Body of pancreas (tissue), 4 donors: ENCODE measurements at regions not wholly inside any gene's neighbourhood (a gene's known extent, or its start where the extent isn't known, plus 50 kb on each side); places are given as distances from the start of the nearest gene placed in this dataset.
"Not testable (repeated sequence)": the region's sequence is repeated elsewhere in the genome, so short reads cannot be mapped to it uniquely, and the experiment has no call there.

ENCODE experiments used
- ATAC-seq: fragments of 150-250 bp; one replicate; pipeline ENCODE4 v1.9.1; 2016
- DNase-seq, 4 donors: peaks; one replicate each; pipeline ENCODE4 v3.0.0-alpha.2; 2019
- H3K27ac ChIP-seq, 4 donors: fragments of 200-600 bp; sonication (generic); 1 replicate in 3 of 4; 2 replicates in 1 of 4; pipeline versions ENCODE4 v1.5.1 to v1.6.1; 2016 to 2019; ENCODE audit warnings: mild to moderate bottlenecking in 1 of 4, mixed read lengths in 1 of 4, moderate library complexity in 1 of 4
- H3K27me3 ChIP-seq, 2 donors: fragments of 200-600 bp; sonication (generic); one replicate each; pipeline ENCODE4 v1.6.0; 2016; ENCODE audit warnings: mild to moderate bottlenecking in 1 of 2
- H3K36me3 ChIP-seq, 2 donors: fragments of 200-600 bp; sonication (generic); replicated peaks in 1 of 2; 2 replicates each; pipeline ENCODE4 v1.5.1; 2016; ENCODE audit warnings: low read depth in 2 of 2; ENCODE audit not compliant: insufficient read depth in 1 of 2
- H3K4me1 ChIP-seq: fragments of 200-600 bp; sonication (generic); one replicate; pipeline ENCODE4 v1.6.0; 2016
- H3K4me3 ChIP-seq, 2 donors: fragments of 200-600 bp; sonication (generic); 1 replicate in 1 of 2; 2 replicates in 1 of 2; pipeline ENCODE4 v1.5.1; 2016 to 2019
- H3K9me3 ChIP-seq, 3 donors: fragments of 200-600 bp; sonication (generic); 1 replicate in 2 of 3; 2 replicates in 1 of 3; pipeline ENCODE4 v1.5.1; 2016
- POLR2A ChIP-seq, 3 donors: fragments of 450-650 bp; IDR thresholded peaks; one replicate each; pipeline ENCODE4 v1.6.1; 2016; ENCODE audit warnings: antibody characterized with exemption in 3 of 3, mild to moderate bottlenecking in 2 of 3
- WGBS, 2 donors: methylation state at CpG; one replicate each; pipeline ENCODE4 v1.1.5; 2017; 5-methylcytosine and 5-hydroxymethylcytosine counted together
- intact Hi-C: fragments of 100-400 bp; cut with DNase I; formaldehyde crosslinking; loops from one replicate; pipeline ENCODE4 v1.15.1; 2023
- TF ChIP-seq, protein P1 (sequence below), 7 experiments: fragments of 450-650 bp in 4 of 7; fragments of 200-600 bp in 3 of 7; sonication (generic) in 3 of 7; IDR thresholded peaks; one replicate each; pipeline ENCODE4 v1.5.1; 2016 to 2019; ENCODE audit warnings: antibody characterized with exemption in 7 of 7

- H3K4me3 ChIP-seq, result no peak overlapping the region
- ATAC-seq (no peak), DNase-seq (no peak)
- no peak overlapping the region for H3K27ac ChIP-seq
- TF ChIP-seq, protein P1, sequence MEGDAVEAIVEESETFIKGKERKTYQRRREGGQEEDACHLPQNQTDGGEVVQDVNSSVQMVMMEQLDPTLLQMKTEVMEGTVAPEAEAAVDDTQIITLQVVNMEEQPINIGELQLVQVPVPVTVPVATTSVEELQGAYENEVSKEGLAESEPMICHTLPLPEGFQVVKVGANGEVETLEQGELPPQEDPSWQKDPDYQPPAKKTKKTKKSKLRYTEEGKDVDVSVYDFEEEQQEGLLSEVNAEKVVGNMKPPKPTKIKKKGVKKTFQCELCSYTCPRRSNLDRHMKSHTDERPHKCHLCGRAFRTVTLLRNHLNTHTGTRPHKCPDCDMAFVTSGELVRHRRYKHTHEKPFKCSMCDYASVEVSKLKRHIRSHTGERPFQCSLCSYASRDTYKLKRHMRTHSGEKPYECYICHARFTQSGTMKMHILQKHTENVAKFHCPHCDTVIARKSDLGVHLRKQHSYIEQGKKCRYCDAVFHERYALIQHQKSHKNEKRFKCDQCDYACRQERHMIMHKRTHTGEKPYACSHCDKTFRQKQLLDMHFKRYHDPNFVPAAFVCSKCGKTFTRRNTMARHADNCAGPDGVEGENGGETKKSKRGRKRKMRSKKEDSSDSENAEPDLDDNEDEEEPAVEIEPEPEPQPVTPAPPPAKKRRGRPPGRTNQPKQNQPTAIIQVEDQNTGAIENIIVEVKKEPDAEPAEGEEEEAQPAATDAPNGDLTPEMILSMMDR (IDR thresholded peaks at IDR 0.05), result no peak
- no peak for TF ChIP-seq POLR2A (IDR thresholded peaks at IDR 0.05)
- no peaks in the 10 kb centered on the region for H3K27me3 ChIP-seq
- peaks cover 9% of the 10 kb centered on the region for H3K4me1 ChIP-seq
- no peaks in the 10 kb centered on the region for H3K9me3 ChIP-seq
- no peaks in the 10 kb centered on the region for H3K36me3 ChIP-seq
- 77 to 82% methylated on average over 2 of the region's 2 CpGs for WGBS, 2 donors
- intact Hi-C loops, result no loop called here
Observed at GRCh38 chr10:3382092-3382491, 209.5 kb upstream of the PITRM1 start.

DNA sequence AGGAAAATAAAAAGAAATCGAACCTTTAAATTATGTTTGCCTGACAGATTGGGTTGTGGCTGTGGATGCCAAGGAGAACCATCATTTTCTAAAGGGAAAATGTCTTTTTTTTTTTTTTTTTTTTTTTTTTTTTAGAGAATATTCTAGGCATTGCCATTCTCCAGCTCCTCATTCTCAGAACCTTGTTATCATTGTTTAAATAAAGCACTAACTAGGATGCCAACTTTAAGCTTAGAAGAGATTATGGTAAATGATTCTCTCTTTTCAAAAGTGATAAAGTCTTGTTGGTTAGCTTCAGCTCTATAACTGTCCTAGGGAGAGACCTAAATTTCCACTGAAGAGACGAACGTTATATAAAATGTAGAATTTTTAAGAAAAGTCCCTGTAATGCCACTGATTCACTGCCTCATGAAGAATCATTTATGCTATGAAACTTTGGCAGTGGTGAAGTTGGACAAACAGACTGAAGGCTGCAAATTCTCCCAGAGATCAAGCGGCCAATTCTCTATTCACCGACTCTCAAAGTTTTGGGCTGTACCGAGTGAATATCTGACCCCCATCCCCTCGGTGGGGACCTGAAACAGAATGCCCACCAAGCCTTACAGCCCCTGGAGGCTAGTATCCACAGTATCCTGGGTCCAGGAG, 207.9 kb upstream of the PITRM1 start:
- no peak overlapping the region for H3K4me3 ChIP-seq
- TF ChIP-seq, protein P1 (IDR thresholded peaks at IDR 0.05), result no peak
- no peak for TF ChIP-seq POLR2A (IDR thresholded peaks at IDR 0.05)
- no peaks in the 10 kb centered on the region for H3K27me3 ChIP-seq
- DNase-seq, result no peak
- no peaks in the 10 kb centered on the region for H3K9me3 ChIP-seq
- no peaks in the 10 kb centered on the region for H3K36me3 ChIP-seq
- peak overlapping the region in 1 of 4 donors; percentile 1 for H3K27ac ChIP-seq
- peak; percentile 42 for ATAC-seq
- intact Hi-C loops, result no loop called here
- peaks cover 9% of the 10 kb centered on the region for H3K4me1 ChIP-seq
- 35 to 47% methylated on average over 7 of the region's 7 CpGs for WGBS, 2 donors

GRCh38 chr10:3376631-3377030, 204.0 kb upstream of the PITRM1 start:
- intact Hi-C loops, result no loop called here
- no peaks in the 10 kb centered on the region for H3K27me3 ChIP-seq
- peaks cover 9% of the 10 kb centered on the region for H3K4me1 ChIP-seq
- no peak for DNase-seq
- no peak overlapping the region for H3K27ac ChIP-seq
- H3K4me3 ChIP-seq, result no peak overlapping the region
- H3K9me3 ChIP-seq, result no peaks in the 10 kb centered on the region
- TF ChIP-seq, protein P1 (IDR thresholded peaks at IDR 0.05), result no peak
- TF ChIP-seq POLR2A (IDR thresholded peaks at IDR 0.05), result no peak
- WGBS, 2 donors, result 88 to 92% methylated on average over 17 of the region's 17 CpGs
- ATAC-seq, result no peak
- no peaks in the 10 kb centered on the region for H3K36me3 ChIP-seq

- H3K36me3 ChIP-seq, result no peaks in the 10 kb centered on the region
- intact Hi-C loops, result no loop called here
- peaks cover under 1% of the 10 kb centered on the region for H3K4me1 ChIP-seq
- no peak overlapping the region for H3K4me3 ChIP-seq
- DNase-seq (no peak), ATAC-seq (no peak)
- H3K27ac ChIP-seq, result no peak overlapping the region
- TF ChIP-seq, protein P1 (IDR thresholded peaks at IDR 0.05), result no peak
- no peak for TF ChIP-seq POLR2A (IDR thresholded peaks at IDR 0.05)
- 81 to 84% methylated on average over 5 of the region's 5 CpGs for WGBS, 2 donors
- H3K9me3 ChIP-seq, result no peaks in the 10 kb centered on the region
- no peaks in the 10 kb centered on the region for H3K27me3 ChIP-seq
Observed at GRCh38 chr10:3375505-3375904, 202.9 kb upstream of the PITRM1 start.

DNA sequence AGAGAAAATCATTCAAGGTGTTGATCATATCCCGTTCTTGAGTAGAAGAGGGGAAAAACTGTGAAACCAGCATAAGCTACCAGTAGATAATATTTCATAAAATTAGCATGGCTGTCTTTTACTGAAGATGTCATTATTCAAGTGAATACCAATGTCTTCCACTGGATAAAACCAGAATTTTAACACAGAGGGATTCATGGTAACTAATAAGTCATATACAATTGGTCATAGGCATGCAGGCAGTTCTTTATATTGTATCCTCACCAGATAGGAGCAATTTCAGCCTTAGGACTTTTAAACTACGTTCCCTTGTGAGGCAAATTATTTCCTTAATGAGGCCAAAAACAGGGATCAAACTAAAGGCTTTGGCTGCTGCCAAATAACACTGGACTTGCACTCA, 202.3 kb upstream of the PITRM1 start:
- Histone ChIP-seq H3K27me3 (no peaks in the 10 kb centered on the region), H3K36me3 (no peaks in the 10 kb centered on the region), H3K27ac (no peak overlapping the region), H3K9me3 (no peaks in the 10 kb centered on the region), H3K4me1 (no peaks in the 10 kb centered on the region), H3K4me3 (no peak overlapping the region)
- DNase-seq (no peak), ATAC-seq (no peak)
- intact Hi-C loops, result no loop called here
- TF ChIP-seq, protein P1 (IDR thresholded peaks at IDR 0.05), result no peak
- no peak for TF ChIP-seq POLR2A (IDR thresholded peaks at IDR 0.05)
- WGBS, 2 donors, result 77 to 87% methylated on average over 2 of the region's 2 CpGs

DNA sequence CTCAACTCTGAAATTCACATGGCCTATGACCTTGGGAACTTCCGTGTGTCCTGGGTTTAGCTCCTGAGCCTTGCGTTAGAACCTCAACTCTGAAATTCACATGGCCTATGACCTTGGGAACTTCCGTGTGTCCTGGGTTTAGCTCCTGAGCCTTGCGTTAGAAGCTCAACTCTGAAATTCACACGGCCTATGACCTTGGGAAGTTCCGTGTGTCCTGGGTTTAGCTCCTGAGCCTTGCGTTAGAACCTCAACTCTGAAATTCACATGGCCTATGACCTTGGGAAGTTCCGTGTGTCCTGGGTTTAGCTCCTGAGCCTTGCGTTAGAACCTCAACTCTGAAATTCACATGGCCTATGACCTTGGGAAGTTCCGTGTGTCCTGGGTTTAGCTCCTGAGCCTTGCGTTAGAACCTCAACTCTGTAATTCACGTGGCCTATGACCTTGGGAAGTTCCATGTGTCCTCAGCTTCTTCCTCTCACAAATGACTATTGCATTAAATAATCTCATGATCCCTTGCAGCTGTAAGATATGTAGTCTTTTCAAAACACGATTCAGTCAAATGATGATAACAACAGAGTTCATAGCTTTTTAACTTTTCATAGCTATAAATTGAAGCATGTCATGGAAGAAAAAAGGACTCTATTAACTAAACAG, 200.9 kb upstream of the PITRM1 start:
- H3K4me3 ChIP-seq, H3K27ac ChIP-seq, H3K27me3 ChIP-seq, ATAC-seq, H3K4me1 ChIP-seq, DNase-seq, H3K9me3 ChIP-seq, H3K36me3 ChIP-seq, intact Hi-C loops: not testable (repeated sequence)
- WGBS, 2 donors, result 66 to 70% methylated on average over 7 to 13 of the region's 13 CpGs
